HG02759 (cell line): ENCODE measurements at regions not wholly inside any gene's neighbourhood (a gene's known extent, or its start where the extent isn't known, plus 50 kb on each side); places are given as distances from the start of the nearest gene placed in this dataset.
"Not testable (repeated sequence)": the region's sequence is repeated elsewhere in the genome, so short reads cannot be mapped to it uniquely, and the experiment has no call there.

Experiments used
- ATAC-seq: cut with Tn5 transposase; IDR thresholded peaks from one replicate; pipeline ENCODE4 v1.9.1; 2021; ENCODE audit warnings: mild to moderate bottlenecking, moderate library complexity; ENCODE audit not compliant: unreplicated experiment

GRCh38 chr9:17083258-17083657 lies 51.6 kb upstream of the CNTLN start:
- no peak for ATAC-seq

DNA sequence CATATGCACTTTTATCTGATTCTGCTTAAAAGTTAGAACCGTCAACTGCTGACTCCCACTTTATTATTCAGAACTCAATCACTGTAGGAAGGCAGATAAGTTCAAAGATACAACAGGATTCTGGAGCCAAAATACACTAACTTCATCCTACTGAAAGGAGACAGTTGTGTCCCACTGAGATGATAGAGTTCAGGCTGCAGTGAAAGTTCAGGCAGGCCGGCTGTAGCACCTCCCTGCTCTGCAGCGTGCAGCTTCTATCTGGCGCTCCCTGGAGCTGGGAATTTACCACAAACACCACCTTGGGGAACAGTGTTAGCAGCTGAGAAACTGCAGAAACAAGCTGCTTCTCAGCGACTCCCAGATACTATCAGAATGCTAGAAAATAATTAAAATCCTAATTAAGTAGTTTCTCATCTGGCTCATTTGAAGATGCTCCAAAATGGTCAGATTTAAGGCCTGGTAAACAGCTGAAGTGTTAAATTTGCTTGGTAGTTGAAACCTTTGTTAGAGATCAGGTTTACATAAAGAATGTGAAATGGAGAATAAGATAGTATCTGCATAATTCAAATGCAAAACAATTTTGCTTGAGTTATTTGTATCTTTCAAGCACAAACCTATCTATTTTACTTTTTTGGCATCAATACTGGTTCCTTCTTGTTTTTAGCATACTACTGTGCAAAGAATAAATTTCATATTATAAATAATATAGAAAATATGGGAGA lies 52.3 kb upstream of the CNTLN start:
- ATAC-seq = no peak

- ATAC-seq = no peak
Observed at GRCh38 chr9:17081814-17082213, 53.0 kb upstream of the CNTLN start.

DNA sequence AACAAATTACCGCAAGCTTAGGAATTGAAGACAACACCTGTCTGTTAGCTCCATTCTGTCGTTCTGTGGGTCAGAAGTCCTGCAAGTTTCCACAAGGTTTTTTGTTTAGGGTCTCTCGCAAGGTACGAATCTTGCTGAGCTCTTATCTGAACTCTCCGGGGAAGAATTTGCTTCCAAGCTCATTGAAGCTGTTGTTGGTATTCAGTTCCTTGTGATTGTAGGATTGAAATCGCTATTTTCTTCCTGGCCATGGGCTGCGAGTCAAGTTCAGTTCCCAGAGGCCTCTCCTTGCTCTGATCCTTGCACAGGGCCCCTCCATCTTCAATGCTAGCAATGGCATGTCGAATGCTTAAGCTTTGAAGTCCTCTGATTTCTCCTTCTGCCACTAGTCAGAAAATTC lies 53.5 kb upstream of the CNTLN start:
- no peak for ATAC-seq

- no peak for ATAC-seq
Observed at GRCh38 chr9:17075758-17076485, 58.9 kb upstream of the CNTLN start.

GRCh38 chr9:17075146-17075757 lies 59.6 kb upstream of the CNTLN start:
- no peak for ATAC-seq

DNA sequence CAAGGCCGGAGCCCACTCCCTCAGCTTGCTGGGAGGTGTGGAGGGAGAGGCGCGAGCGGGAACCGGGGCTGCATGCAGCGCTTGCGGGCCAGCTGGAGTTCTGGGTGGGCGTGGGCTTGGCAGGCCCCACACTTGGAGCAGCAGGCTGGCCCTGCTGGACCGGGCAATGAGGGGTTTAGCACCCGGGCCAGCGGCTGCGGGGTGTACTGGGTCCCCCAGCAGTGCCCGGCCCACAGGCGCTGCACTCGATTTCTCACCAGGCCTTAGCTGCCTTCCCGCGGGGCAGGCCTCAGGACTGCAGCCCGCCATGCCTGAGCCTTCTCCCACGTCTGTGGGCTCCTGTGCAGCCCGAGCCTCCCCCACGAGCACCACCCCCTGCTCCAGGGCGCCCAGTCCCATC lies 62.3 kb upstream of the CNTLN start:
- ATAC-seq = not testable (repeated sequence)

- ATAC-seq = no peak
Observed at GRCh38 chr9:17068671-17069070, 66.2 kb upstream of the CNTLN start.

- ATAC-seq = no peak
Observed at GRCh38 chr9:17065062-17065461, 69.8 kb upstream of the CNTLN start.

GRCh38 chr9:17064558-17064957 lies 70.3 kb upstream of the CNTLN start:
- no peak for ATAC-seq

- ATAC-seq = peak; percentile 96
Observed at GRCh38 chr9:17063535-17064135, 71.2 kb upstream of the CNTLN start.

GRCh38 chr9:17062497-17062896 lies 72.3 kb upstream of the CNTLN start:
- no peak for ATAC-seq

GRCh38 chr9:17060450-17060849 lies 74.4 kb upstream of the CNTLN start:
- ATAC-seq = no peak

DNA sequence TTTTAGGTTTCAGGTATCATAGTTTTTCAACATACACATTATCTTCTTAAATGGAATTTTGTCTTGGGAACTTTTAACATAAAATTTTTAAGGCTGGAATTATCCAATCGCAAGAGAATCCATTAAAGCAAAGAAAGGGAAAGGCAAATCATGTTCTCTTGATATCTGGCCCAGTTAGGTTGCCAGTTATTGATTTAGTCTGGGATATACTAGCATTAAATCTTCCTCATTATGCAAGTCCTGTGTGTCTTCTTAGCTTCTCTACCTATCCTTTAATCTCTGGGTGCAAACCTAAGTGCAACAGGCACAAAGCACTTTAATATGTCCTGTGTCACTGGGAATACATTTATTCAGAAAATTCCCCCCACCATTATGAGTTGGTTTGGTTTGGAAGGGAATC lies 75.4 kb upstream of the CNTLN start:
- ATAC-seq = no peak

DNA sequence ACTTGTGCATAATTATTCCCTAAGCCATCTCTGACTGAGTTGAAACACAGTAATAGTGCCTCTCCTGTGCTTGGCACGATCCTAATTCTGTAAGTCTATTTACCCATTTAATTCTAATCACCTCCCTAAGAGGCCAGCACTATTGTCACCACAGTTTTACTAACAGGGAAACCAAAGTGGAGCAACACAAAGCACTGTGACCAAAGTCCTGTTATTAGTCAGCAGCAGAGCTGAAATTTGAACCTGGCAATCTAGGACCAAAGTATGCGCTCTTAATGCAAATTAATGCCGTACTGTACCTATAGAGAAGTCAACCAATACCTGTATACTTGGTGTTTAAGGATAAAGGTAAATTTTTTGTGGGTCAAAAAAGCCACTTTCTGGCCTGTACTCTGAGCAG lies 77.1 kb upstream of the CNTLN start:
- ATAC-seq = no peak

- no peak for ATAC-seq
Observed at GRCh38 chr9:17052626-17053025, 82.2 kb upstream of the CNTLN start.

- no peak for ATAC-seq
Observed at GRCh38 chr9:17045381-17045940, 89.4 kb upstream of the CNTLN start.

GRCh38 chr9:17031546-17031945 lies 103.3 kb upstream of the CNTLN start:
- ATAC-seq = no peak

GRCh38 chr9:17025281-17025680 lies 109.6 kb upstream of the CNTLN start:
- no peak for ATAC-seq

DNA sequence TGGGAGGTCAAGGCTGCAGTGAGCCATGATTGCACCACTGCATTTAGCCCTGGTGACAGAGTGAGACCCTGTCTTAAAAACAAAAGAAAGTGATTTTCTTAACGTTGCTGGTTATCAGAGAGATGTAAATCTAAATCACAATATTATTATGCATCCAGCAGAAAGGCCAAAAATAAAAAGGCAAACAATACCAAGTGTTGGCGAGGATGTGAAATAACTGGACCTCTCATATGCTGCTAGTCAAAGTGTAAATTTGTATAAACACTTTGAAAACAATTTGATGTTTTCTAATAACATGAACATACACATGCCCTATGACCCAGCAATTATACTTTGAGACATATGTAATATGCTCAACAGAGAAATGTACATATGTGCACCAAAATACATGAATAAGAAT lies 110.7 kb upstream of the CNTLN start:
- no peak for ATAC-seq

DNA sequence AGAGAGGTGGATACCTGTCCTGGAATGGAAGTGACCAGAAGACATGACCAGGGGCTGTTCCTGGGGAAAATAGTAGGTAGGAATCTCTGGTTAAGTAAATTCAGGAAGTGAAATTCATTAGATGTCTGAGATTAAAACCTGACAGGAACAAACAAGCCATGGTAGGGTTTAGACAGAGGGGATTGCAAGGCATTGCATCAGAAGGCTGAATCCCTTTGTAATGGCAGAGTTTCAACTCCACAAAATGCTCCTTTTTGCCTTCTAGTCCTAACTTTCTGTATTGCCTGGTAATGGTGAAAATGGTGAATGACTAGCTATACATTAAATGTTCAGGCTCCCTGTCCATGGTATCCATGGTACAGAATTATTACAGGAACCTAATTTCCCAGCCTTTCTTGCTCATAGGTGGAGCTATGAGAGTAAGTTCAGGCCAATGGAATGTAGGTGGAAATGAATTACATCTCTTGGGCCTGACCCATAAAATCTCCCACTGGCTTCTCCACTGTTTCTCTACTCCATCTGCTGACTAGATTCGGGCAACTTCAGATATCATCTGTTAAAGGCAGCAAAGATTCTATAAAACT lies 113.4 kb upstream of the CNTLN start:
- ATAC-seq = no peak
